Ovary (tissue), 3 donors: ENCODE measurements at regions not wholly inside any gene's neighbourhood (a gene's known extent, or its start where the extent isn't known, plus 50 kb on each side); places are given as distances from the start of the nearest gene placed in this dataset.

Experiments
- EP300 ChIP-seq: sonication (generic); formaldehyde crosslinking; IDR thresholded peaks from one replicate; pipeline ENCODE4 v1.6.1; 2017; ENCODE audit warnings: antibody characterized with exemption
- POLR2A ChIP-seq: fragments of 450-650 bp; IDR thresholded peaks from one replicate; pipeline ENCODE4 v1.6.1; 2017; ENCODE audit warnings: antibody characterized with exemption, mild to moderate bottlenecking, moderate library complexity
- TF ChIP-seq, protein P1 (sequence below), 3 donors: fragments of 450-650 bp in 2 of 3; fragments of 200-600 bp in 1 of 3; IDR thresholded peaks; one replicate each; pipeline versions ENCODE4 v1.5.1 to v1.8.0; 2016 to 2022; ENCODE audit warnings: antibody characterized with exemption in 3 of 3, mild to moderate bottlenecking in 1 of 3
- donor health status: DM: no; HTN: no; CAD: no.

DNA sequence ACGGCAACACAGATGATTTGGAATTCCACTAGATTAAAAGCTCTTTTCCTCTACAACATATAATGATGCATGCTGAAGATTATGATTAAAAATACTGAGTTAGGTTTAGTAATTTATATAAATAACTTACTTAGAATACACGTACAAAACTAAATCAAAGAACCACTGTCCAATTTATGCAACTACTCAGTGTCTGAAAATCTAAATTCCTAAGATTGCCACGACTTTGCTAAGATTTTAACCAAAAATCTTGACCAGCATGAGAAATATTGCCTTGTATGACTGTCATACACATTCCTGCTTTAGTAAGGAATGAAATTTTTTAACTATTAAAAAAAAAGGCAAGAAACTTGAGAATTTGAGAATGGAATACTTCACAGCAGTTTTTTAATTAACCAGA, 292.4 kb downstream of the ZNF608 start:
- TF ChIP-seq, protein P1, sequence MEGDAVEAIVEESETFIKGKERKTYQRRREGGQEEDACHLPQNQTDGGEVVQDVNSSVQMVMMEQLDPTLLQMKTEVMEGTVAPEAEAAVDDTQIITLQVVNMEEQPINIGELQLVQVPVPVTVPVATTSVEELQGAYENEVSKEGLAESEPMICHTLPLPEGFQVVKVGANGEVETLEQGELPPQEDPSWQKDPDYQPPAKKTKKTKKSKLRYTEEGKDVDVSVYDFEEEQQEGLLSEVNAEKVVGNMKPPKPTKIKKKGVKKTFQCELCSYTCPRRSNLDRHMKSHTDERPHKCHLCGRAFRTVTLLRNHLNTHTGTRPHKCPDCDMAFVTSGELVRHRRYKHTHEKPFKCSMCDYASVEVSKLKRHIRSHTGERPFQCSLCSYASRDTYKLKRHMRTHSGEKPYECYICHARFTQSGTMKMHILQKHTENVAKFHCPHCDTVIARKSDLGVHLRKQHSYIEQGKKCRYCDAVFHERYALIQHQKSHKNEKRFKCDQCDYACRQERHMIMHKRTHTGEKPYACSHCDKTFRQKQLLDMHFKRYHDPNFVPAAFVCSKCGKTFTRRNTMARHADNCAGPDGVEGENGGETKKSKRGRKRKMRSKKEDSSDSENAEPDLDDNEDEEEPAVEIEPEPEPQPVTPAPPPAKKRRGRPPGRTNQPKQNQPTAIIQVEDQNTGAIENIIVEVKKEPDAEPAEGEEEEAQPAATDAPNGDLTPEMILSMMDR (IDR thresholded peaks at IDR 0.05) = no peak
- TF ChIP-seq EP300 (no peak), POLR2A (no peak)
